GM23248 (cell line): ENCODE measurements at regions not wholly inside any gene's neighbourhood (a gene's known extent, or its start where the extent isn't known, plus 50 kb on each side); places are given as distances from the start of the nearest gene placed in this dataset.

Experiments
- DNase-seq: peaks from one replicate; pipeline ENCODE4 v3.0.0-alpha.2; 2015
- H2AFZ ChIP-seq: fragments of 200-600 bp; sonication (generic); 2 replicates; pipeline ENCODE4 v1.6.1; 2016; ENCODE audit warnings: antibody characterized with exemption
- H3F3A ChIP-seq: fragments of 200-600 bp; sonication (generic); 2 replicates; pipeline ENCODE4 v1.6.1; 2016; ENCODE audit warnings: mild to moderate bottlenecking, antibody characterized with exemption, mixed run types; ENCODE audit not compliant: insufficient read depth
- H3K27ac ChIP-seq: fragments of 200-600 bp; sonication (generic); 2 replicates; pipeline ENCODE4 v1.5.1; 2016; ENCODE audit warnings: mild to moderate bottlenecking
- H3K27me3 ChIP-seq: fragments of 200-600 bp; sonication (generic); replicated peaks from 2 replicates; pipeline ENCODE4 v1.6.1; 2016; ENCODE audit warnings: mild to moderate bottlenecking; ENCODE audit not compliant: insufficient read depth
- H3K36me3 ChIP-seq: fragments of 200-600 bp; sonication (generic); 2 replicates; pipeline ENCODE4 v1.6.1; 2016; ENCODE audit warnings: low read depth, mild to moderate bottlenecking
- H3K4me1 ChIP-seq: fragments of 200-600 bp; sonication (generic); 2 replicates; pipeline ENCODE4 v1.6.1; 2016; ENCODE audit warnings: mild to moderate bottlenecking; ENCODE audit not compliant: insufficient read depth
- H3K4me2 ChIP-seq: fragments of 200-600 bp; sonication (generic); one replicate; pipeline ENCODE4 v1.6.1; 2016; ENCODE audit warnings: mild to moderate bottlenecking; ENCODE audit not compliant: unreplicated experiment
- H3K4me3 ChIP-seq: fragments of 200-600 bp; sonication (generic); 2 replicates; pipeline ENCODE4 v1.5.1; 2016; ENCODE audit warnings: mild to moderate bottlenecking
- H3K79me2 ChIP-seq: fragments of 200-600 bp; sonication (generic); 2 replicates; pipeline ENCODE4 v1.6.1; 2016; ENCODE audit warnings: mild to moderate bottlenecking; ENCODE audit not compliant: insufficient read depth
- H3K9ac ChIP-seq: fragments of 200-600 bp; sonication (generic); 2 replicates; pipeline ENCODE4 v1.6.1; 2016; ENCODE audit warnings: mild to moderate bottlenecking
- H3K9me2 ChIP-seq: fragments of 200-600 bp; sonication (generic); 2 replicates; pipeline ENCODE4 v1.6.1; 2016; ENCODE audit warnings: mixed run types, mild to moderate bottlenecking, moderate library complexity; ENCODE audit not compliant: insufficient read depth
- H3K9me3 ChIP-seq: fragments of 200-600 bp; sonication (generic); one replicate; pipeline ENCODE4 v1.6.1; 2017; ENCODE audit warnings: low read depth
- H4K20me1 ChIP-seq: fragments of 200-600 bp; sonication (generic); 2 replicates; pipeline ENCODE4 v1.6.0; 2016; ENCODE audit not compliant: insufficient read depth
- EZH2 ChIP-seq: fragments of 200-600 bp; sonication (generic); IDR thresholded peaks from 2 replicates; pipeline ENCODE4 v1.6.1; 2018; ENCODE audit warnings: antibody characterized with exemption, mild to moderate bottlenecking; ENCODE audit not compliant: insufficient read depth, poor library complexity, severe bottlenecking
- EZH2phosphoT487 ChIP-seq: fragments of 200-600 bp; sonication (generic); IDR thresholded peaks from 2 replicates; pipeline ENCODE4 v1.6.1; 2018; ENCODE audit warnings: antibody characterized with exemption, moderate library complexity, mild to moderate bottlenecking, low read depth; ENCODE audit not compliant: insufficient read depth
- whole genome bisulfite sequencing, 2 experiments: methylation state at CpG; one replicate each; pipeline ENCODE4 v1.1.6; 2015 to 2017; ENCODE audit warnings: low lambda C conversion rate in 2 of 2, low coverage in 1 of 2; ENCODE audit errors: missing lambda C conversion rate in 2 of 2; 5-methylcytosine and 5-hydroxymethylcytosine counted together
- in situ Hi-C: fragments of 300-500 bp; cut with MboI; formaldehyde crosslinking; loops from 2 replicates; pipeline ENCODE4 v1.15.0; 2020

GRCh38 chr3:16715281-16715680 lies 110.1 kb upstream of the DAZL start:
- no peak for DNase-seq
- Histone ChIP-seq H3K79me2 (no peaks in the 10 kb centered on the region), H3K27me3 (no peaks in the 10 kb centered on the region), H3K9ac (no peak overlapping the region), H3K4me3 (no peak overlapping the region), H3K27ac (no peak overlapping the region), H3K9me3 (no peaks in the 10 kb centered on the region), H3K9me2 (no peaks in the 10 kb centered on the region), H3K4me2 (no peak overlapping the region), H3F3A (0 out of 2 replicates have a peak, but pooled peaks cover 24% of the 10 kb centered on the region), H3K36me3 (no peaks in the 10 kb centered on the region), H3K4me1 (peaks cover 9% of the 10 kb centered on the region; the same call in 1 of the 2 replicates), H4K20me1 (no peaks in the 10 kb centered on the region), H2AFZ (no peak overlapping the region)
- TF ChIP-seq EZH2 (no peak), EZH2phosphoT487 (no peak)
- in situ Hi-C loops: no loop called here
- WGBS, 2 experiments: 74 to 93% methylated on average over 4 of the region's 4 CpGs

GRCh38 chr3:16719426-16719825 lies 114.2 kb upstream of the DAZL start:
- DNase-seq: no peak
- no peaks in the 10 kb centered on the region for H3F3A ChIP-seq
- H4K20me1 ChIP-seq: no peaks in the 10 kb centered on the region
- H3K79me2 ChIP-seq: no peaks in the 10 kb centered on the region
- in situ Hi-C loops: no loop called here
- no peak overlapping the region for H3K27ac ChIP-seq
- TF ChIP-seq EZH2phosphoT487: no peak
- TF ChIP-seq EZH2: no peak
- no peak overlapping the region for H2AFZ ChIP-seq
- H3K4me1 ChIP-seq: no peaks in the 10 kb centered on the region
- WGBS, 2 experiments: 71 to 74% methylated on average over 3 of the region's 3 CpGs
- no peaks in the 10 kb centered on the region for H3K36me3 ChIP-seq
- no peaks in the 10 kb centered on the region for H3K27me3 ChIP-seq
- no peaks in the 10 kb centered on the region for H3K9me2 ChIP-seq
- H3K4me3 ChIP-seq: no peak overlapping the region
- H3K9me3 ChIP-seq: no peaks in the 10 kb centered on the region
- H3K9ac ChIP-seq: no peak overlapping the region
- no peak overlapping the region for H3K4me2 ChIP-seq

- H3F3A ChIP-seq: no peaks in the 10 kb centered on the region
- no peaks in the 10 kb centered on the region for H3K36me3 ChIP-seq
- H3K9ac ChIP-seq: no peak overlapping the region
- TF ChIP-seq EZH2phosphoT487 (no peak), EZH2 (no peak)
- H4K20me1 ChIP-seq: no peaks in the 10 kb centered on the region
- H2AFZ ChIP-seq: no peak overlapping the region
- WGBS, 2 experiments: 32 to 43% methylated on average over 3 of the region's 3 CpGs
- H3K9me2 ChIP-seq: no peaks in the 10 kb centered on the region
- no peaks in the 10 kb centered on the region for H3K27me3 ChIP-seq
- no peak overlapping the region for H3K4me2 ChIP-seq
- H3K27ac ChIP-seq: no peak overlapping the region
- no peak overlapping the region for H3K4me3 ChIP-seq
- no peaks in the 10 kb centered on the region for H3K4me1 ChIP-seq
- in situ Hi-C loops: no loop called here
- DNase-seq: no peak
- no peaks in the 10 kb centered on the region for H3K79me2 ChIP-seq
- no peaks in the 10 kb centered on the region for H3K9me3 ChIP-seq
These were observed 115.2 kb upstream of the DAZL start for GRCh38 chr3:16720367-16720940.

GRCh38 chr3:16721494-16721893 lies 116.3 kb upstream of the DAZL start:
- Histone ChIP-seq H3K79me2 (no peaks in the 10 kb centered on the region), H3K9me2 (no peaks in the 10 kb centered on the region), H3K9ac (no peak overlapping the region), H3K4me1 (no peaks in the 10 kb centered on the region), H4K20me1 (no peaks in the 10 kb centered on the region), H3K4me3 (no peak overlapping the region), H3K9me3 (no peaks in the 10 kb centered on the region), H3F3A (no peaks in the 10 kb centered on the region), H3K27ac (no peak overlapping the region), H3K4me2 (no peak overlapping the region), H3K36me3 (no peaks in the 10 kb centered on the region), H3K27me3 (no peaks in the 10 kb centered on the region), H2AFZ (no peak overlapping the region)
- no peak for DNase-seq
- in situ Hi-C loops: no loop called here
- TF ChIP-seq EZH2: no peak
- TF ChIP-seq EZH2phosphoT487: no peak
- 94 to 100% methylated on average over 3 of the region's 3 CpGs for WGBS, 2 experiments

- H3F3A ChIP-seq: peaks cover 9% of the 10 kb centered on the region
- no peak overlapping the region for H2AFZ ChIP-seq
- WGBS, 2 experiments: 39 to 40% methylated on average over 1 of the region's 1 CpG
- no peaks in the 10 kb centered on the region for H3K9me3 ChIP-seq
- H3K4me2 ChIP-seq: no peak overlapping the region
- in situ Hi-C loops: no loop called here
- TF ChIP-seq EZH2 (no peak), EZH2phosphoT487 (no peak)
- no peaks in the 10 kb centered on the region for H3K27me3 ChIP-seq
- H3K9ac ChIP-seq: no peak overlapping the region
- H3K9me2 ChIP-seq: no peaks in the 10 kb centered on the region
- no peaks in the 10 kb centered on the region for H3K36me3 ChIP-seq
- peaks cover 13% of the 10 kb centered on the region for H3K4me1 ChIP-seq
- no peaks in the 10 kb centered on the region for H4K20me1 ChIP-seq
- H3K4me3 ChIP-seq: no peak overlapping the region
- no peaks in the 10 kb centered on the region for H3K79me2 ChIP-seq
- no peak overlapping the region for H3K27ac ChIP-seq
- DNase-seq: peak; percentile 50
These were observed 118.8 kb upstream of the DAZL start for GRCh38 chr3:16723978-16724377.
